GM12864 (cell line): ENCODE measurements at regions not wholly inside any gene's neighbourhood (a gene's known extent, or its start where the extent isn't known, plus 50 kb on each side); places are given as distances from the start of the nearest gene placed in this dataset.

Experiments used
- DNase-seq: peaks from one replicate; pipeline ENCODE4 v3.0.0-alpha.2; 2011; ENCODE audit warnings: low read depth
- H3K4me3 ChIP-seq: 2 replicates; pipeline ENCODE4 v1.5.1; 2011; ENCODE audit warnings: mild to moderate bottlenecking, low read depth, low read length, control low read depth
- TF ChIP-seq, protein P1 (sequence below): IDR thresholded peaks from 2 replicates; pipeline ENCODE4 v1.5.1; 2011; ENCODE audit warnings: low read depth, mild to moderate bottlenecking, moderate library complexity, low read length, control low read depth, inconsistent platforms; ENCODE audit errors: missing control alignments

DNA sequence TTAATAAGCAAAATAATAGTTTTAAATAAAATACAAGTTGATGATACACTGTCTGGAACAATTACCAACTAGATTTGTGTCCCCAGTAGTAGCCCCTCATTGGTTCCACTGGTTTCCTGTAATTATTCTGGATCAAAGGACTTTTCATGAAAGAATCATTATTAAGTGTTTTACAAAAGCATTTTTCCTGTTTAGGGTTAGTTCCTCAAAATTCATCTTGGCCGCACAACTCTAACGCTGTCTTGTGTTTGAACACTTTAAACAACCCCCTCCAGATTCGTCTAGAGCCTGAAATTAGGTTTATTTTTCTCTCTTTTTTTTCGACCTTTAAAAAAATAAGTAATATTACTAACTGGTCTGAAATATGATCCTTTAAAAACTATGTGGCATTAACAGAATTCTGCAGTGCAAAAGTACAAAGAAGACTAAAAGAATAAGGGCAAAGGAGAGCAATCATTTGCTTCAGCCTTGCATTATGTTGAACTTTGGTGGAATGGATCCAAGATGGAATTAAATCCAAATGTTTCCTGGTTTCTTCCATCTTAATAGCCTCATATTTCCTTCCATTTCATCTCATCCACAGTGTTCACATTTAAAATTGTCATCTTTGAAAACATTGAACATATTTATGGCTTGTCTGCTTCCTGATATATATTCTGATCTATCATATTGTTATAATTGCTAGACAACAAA, 678.4 kb downstream of the IRS1 start:
- H3K4me3 ChIP-seq: no peak overlapping the region
- no peak for DNase-seq

DNA sequence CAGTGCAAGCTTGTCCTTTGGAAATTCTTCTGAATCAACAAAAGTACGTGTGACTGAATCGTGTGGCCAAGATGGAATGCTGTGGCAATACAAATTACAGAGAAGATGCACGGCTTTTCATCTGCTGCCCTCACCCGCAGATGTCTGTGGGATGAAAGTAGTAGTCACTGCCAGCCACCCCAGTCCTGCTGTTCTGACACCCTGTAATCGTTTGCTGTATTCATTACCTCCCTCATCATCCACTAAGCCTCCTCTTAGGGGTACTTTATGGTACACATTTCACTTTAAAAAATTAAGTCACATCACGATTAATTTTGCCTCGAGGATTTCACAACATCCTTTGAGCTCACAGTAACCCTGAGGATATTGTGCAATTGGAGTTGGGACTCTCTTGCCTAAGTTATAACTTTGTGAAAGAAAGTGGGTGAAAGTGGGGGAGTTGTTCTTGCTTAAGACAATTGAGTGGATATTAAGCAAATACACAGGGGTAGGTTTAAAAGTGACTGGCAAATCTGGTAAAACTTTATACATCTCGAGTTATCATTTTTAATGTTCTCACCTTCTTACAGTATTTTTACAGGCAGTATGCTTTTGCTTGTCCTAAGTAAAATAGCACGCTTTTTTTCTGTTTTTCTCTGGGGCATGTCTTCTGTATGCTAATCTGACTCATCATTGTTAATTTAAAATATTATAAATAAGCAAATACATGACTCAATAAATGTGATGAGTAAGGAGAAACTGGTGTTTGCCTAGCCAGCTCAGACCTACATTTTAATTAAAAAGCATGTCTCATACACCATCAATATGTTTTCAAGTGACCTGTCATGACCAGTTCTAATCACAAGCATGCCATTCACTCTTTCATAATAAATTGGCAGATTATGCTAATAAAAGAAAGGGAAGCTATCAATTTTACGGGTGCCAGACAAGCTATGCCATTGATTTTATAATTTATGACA, 680.9 kb downstream of the IRS1 start:
- H3K4me3 ChIP-seq: no peak overlapping the region
- DNase-seq: no peak
- TF ChIP-seq, protein P1, sequence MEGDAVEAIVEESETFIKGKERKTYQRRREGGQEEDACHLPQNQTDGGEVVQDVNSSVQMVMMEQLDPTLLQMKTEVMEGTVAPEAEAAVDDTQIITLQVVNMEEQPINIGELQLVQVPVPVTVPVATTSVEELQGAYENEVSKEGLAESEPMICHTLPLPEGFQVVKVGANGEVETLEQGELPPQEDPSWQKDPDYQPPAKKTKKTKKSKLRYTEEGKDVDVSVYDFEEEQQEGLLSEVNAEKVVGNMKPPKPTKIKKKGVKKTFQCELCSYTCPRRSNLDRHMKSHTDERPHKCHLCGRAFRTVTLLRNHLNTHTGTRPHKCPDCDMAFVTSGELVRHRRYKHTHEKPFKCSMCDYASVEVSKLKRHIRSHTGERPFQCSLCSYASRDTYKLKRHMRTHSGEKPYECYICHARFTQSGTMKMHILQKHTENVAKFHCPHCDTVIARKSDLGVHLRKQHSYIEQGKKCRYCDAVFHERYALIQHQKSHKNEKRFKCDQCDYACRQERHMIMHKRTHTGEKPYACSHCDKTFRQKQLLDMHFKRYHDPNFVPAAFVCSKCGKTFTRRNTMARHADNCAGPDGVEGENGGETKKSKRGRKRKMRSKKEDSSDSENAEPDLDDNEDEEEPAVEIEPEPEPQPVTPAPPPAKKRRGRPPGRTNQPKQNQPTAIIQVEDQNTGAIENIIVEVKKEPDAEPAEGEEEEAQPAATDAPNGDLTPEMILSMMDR: no peak

More for the DNA sequence above, 678.4 kb downstream of the IRS1 start:
- TF ChIP-seq, protein P1: no peak

DNA sequence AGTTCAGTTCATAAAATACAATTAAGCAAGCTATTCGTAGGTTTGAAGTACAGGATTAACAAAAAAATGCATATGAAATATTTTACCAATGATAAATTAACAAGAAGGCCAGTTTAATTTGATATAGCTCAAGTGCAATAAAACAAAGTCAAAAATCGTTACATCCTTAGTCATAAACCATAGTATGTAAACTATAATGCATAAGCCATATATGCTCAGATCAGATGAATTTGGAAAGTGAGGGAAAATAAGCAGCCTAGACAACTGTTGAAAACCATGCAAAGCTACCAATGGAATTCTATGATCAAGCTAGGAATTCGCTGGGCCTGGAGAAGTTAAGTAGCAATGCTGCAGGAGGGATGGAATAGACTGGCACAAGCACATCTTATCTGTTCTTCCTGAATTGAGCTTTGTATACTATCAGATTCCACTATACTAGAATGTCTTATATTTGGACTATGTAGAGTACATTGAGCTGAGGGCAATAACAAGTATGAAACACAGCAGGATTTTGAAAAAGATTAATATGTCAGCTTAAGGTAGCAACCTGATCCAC, 682.0 kb downstream of the IRS1 start:
- no peak overlapping the region for H3K4me3 ChIP-seq
- TF ChIP-seq, protein P1: no peak
- DNase-seq: no peak

DNA sequence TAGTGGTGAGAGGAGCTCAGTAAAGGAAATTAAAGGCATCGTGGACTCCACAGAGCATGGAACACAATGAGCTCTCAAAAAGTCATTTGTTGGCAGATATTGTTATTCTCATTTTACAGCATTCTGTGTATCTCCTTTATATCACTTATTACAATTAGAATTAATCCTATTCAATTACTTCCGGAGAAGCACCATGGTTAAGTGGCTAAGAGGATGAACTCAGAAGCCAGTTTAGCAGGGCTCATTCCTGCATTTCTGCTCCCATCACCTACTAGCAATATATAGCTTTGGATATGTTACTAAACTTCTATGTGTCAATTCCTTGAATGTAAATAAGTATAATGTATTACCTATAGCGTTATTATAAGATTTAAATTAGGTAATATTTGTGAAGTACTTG, 683.3 kb downstream of the IRS1 start:
- TF ChIP-seq, protein P1: no peak
- no peak for DNase-seq
- no peak overlapping the region for H3K4me3 ChIP-seq

DNA sequence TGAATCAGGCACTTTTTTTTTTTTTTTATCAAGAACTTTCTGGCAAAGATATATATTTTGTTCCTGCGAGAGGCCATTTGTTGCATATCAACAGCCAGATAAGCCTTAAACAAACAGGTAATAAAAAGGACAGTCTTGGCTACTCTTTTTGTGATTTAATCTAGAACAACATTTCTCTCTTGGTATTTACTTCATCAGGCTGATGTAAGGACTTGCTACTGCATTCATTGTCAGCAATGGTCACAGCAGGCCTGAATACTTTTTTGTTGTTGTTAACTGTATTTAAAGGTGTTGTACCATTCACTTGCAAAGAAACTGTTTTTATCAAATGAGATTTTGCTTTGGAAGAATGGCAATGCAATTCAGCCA, 683.8 kb downstream of the IRS1 start:
- H3K4me3 ChIP-seq: no peak overlapping the region
- TF ChIP-seq, protein P1: no peak
- no peak for DNase-seq

DNA sequence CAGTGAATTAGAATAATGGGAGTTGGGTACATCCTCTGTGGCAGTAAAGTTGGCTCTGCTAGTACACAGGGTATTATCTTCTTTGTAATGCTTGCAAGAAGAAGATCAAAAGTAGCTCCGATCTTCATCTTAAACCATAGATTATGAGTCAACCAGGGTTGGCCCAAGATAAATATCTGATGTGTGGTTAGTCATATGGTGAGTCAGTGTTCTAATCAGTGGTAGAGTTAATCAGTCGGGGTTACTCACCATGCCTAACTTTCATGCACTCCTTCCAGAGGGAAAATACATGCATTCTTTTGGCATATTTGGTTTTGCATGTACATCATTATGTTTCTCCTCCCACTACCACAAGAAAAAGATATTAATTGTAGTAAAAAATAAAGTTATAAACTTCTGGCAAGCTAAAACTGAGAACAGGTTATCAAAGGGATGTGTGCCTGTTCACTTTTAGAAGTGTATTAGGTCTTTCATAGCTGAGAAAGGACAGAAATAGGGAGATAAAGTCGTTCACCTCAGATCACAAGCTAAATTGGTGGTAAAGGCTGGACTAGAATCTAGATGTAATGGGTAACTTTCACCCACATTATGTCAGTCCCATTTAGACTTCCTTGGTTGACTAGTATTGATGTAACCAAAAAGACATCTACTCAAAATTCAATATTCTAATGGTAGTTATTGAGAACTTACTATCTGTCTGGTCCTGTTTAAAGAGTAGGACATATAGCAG, 684.4 kb downstream of the IRS1 start:
- DNase-seq: no peak
- TF ChIP-seq, protein P1: no peak
- H3K4me3 ChIP-seq: no peak overlapping the region
